ENCODE measurements at regions not wholly inside any gene's neighbourhood (a gene's known extent, or its start where the extent isn't known, plus 50 kb on each side); places are given as distances from the start of the nearest gene placed in this dataset.
A peak's percentile ranks its signal among the peaks of the same experiment; 100 is the strongest.

- no peak for DNase-seq
Observed at GRCh38 chr3:46112984-46113383, 85.7 kb upstream of the XCR1 start.

GRCh38 chr3:46112296-46112695, 85.0 kb upstream of the XCR1 start:
- DNase-seq, result peak; percentile 68

- DNase-seq, result peak; percentile 99
Observed at GRCh38 chr3:46110701-46111493, 83.6 kb upstream of the XCR1 start.

GRCh38 chr3:46107682-46108081, 80.4 kb upstream of the XCR1 start:
- no peak for DNase-seq

- no peak for DNase-seq
Observed at GRCh38 chr3:46105306-46105919, 78.1 kb upstream of the XCR1 start.

GRCh38 chr3:46104706-46105105, 77.4 kb upstream of the XCR1 start:
- DNase-seq, result no peak

GRCh38 chr3:46102780-46103130, 75.5 kb upstream of the XCR1 start:
- no peak for DNase-seq

- DNase-seq, result peak; percentile 68
Observed at GRCh38 chr3:46102059-46102779, 74.9 kb upstream of the XCR1 start.

GRCh38 chr3:46100812-46101211, 73.5 kb upstream of the XCR1 start:
- DNase-seq, result peak; percentile 98

GRCh38 chr3:46098319-46098761, 71.1 kb upstream of the XCR1 start:
- peak; percentile 97 for DNase-seq

- DNase-seq, result peak; percentile 92
Observed at GRCh38 chr3:46097691-46098241, 70.5 kb upstream of the XCR1 start.

- DNase-seq, result no peak
Observed at GRCh38 chr3:46096781-46097180, 69.5 kb upstream of the XCR1 start.

GRCh38 chr3:46096336-46096735, 69.1 kb upstream of the XCR1 start:
- DNase-seq, result no peak

- peak; percentile 97 for DNase-seq
Observed at GRCh38 chr3:46095307-46095706, 68.0 kb upstream of the XCR1 start.

GRCh38 chr3:46094506-46094905, 67.2 kb upstream of the XCR1 start:
- DNase-seq, result no peak

- DNase-seq, result no peak
Observed at GRCh38 chr3:46093966-46094365, 66.7 kb upstream of the XCR1 start.

- no peak for DNase-seq
Observed at GRCh38 chr3:46093327-46093942, 66.2 kb upstream of the XCR1 start.

- DNase-seq, result peak; percentile 25
Observed at GRCh38 chr3:46092702-46093080, 65.4 kb upstream of the XCR1 start.

- DNase-seq, result no peak
Observed at GRCh38 chr3:46091741-46092701, 64.7 kb upstream of the XCR1 start.

- DNase-seq, result peak; percentile 83
Observed at GRCh38 chr3:46091046-46091445, 63.8 kb upstream of the XCR1 start.

- peak; percentile 53 for DNase-seq
Observed at GRCh38 chr3:46090161-46090591, 62.9 kb upstream of the XCR1 start.

Data from MV-4-11 (cell line).